ENCODE measurements at regions not wholly inside any gene's neighbourhood (a gene's known extent, or its start where the extent isn't known, plus 50 kb on each side); places are given as distances from the start of the nearest gene placed in this dataset.
"Not testable (repeated sequence)": the region's sequence is repeated elsewhere in the genome, so short reads cannot be mapped to it uniquely, and the experiment has no call there.

DNA sequence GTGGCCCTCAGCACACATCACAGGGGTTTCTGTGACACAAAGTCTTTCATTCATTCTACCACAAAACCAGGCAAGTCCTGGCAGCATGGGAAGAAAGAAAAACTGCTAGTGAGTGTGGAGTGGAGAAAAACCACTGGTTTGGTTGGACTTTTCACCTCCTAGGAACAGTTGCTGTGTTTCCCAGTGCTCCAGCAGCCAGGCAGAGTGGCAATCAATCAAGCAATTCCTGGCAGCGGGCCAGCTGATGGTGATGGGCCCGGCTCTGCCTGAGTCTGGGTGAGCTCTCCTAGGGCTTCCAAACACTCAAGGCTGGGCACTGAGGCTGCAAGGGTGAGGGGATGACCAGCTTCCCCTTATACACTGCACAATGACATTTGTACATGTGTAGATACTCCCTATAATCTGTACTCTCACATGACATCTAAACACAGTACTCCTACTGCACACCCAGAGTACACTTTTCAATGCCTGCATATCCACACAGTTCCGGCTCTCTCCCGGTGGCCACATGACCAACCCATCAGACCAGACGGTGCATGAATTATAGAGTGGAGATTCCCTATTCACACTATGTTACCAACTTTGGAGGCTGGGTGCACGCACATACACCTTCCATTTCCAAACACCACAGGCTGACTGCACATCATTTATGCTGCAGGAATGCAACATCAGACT lies 156.6 kb downstream of the UNC5CL start:
- no peak overlapping the region for H3K4me3 Mint-ChIP-seq
- H3K4me1 Mint-ChIP-seq: peaks cover 4% of the 10 kb centered on the region in 3 donors
- H3K27me3 Mint-ChIP-seq: peaks cover 10 to 38% (median 30%) of the 10 kb centered on the region in 3 donors
- H3K36me3 Mint-ChIP-seq: no peaks in the 10 kb centered on the region
- DNase-seq (no peak), ATAC-seq (ENCODE audit: low read depth in 2 of 2) (no peak)
- peaks cover 3 to 13% (median 8%) of the 10 kb centered on the region in 7 donors for H3K9me3 Mint-ChIP-seq
- no peak overlapping the region for H3K27ac Mint-ChIP-seq

DNA sequence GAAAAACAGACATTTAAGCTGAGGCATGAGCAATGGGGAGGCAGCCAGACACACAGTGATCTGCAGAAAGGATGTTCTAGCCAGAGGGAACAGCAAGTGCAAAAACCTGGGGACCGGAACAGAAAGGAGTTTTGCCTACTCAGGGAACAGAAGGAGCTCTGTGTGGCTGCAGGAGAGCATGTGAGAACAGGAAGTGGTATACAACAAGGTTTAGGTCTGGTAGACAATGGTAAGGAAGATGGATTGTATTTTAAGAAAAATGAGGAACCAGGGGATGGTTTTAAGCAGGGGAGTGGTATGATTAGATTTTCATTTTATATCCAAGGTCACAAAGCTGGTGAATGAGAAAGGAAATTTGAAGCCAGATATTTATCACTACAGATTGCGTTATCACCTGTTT lies 157.5 kb downstream of the UNC5CL start:
- Mint-ChIP-seq H3K4me1 (peaks cover 4% of the 10 kb centered on the region in 3 donors), H3K36me3 (no peaks in the 10 kb centered on the region), H3K27ac (peak overlapping the region in 1 of 6 donors; percentile 55), H3K9me3 (peaks cover 3 to 13% (median 8%) of the 10 kb centered on the region in 7 donors), H3K4me3 (no peak overlapping the region), H3K27me3 (peaks cover 15 to 41% (median 38%) of the 10 kb centered on the region in 3 donors)
- DNase-seq (no peak), ATAC-seq (ENCODE audit: low read depth in 2 of 2) (no peak)

DNA sequence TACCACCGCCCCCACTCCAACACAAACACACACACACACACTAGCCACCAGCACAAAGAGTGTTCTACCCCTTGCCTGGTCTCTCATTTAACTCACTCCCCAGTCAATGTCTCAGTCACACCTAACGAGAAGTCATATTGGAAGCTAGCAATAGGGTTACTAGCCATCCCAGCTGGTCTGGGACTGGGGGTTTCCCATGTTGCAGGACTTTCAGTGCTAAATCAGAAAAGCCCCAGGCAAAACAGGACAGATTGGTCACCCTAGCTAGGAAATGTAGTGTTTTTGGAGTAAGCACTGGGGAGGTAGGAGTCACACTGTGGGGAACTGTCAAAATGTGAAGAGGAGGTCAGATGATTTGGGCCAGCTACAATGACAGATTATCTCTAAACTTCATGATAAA lies 158.1 kb downstream of the UNC5CL start:
- DNase-seq (no peak), ATAC-seq (ENCODE audit: low read depth in 2 of 2) (no peak)
- Mint-ChIP-seq H3K27ac (no peak overlapping the region), H3K36me3 (no peaks in the 10 kb centered on the region), H3K4me1 (peaks cover 4% of the 10 kb centered on the region in 3 donors), H3K27me3 (peaks cover 16 to 40% (median 36%) of the 10 kb centered on the region in 3 donors), H3K4me3 (no peak overlapping the region), H3K9me3 (peaks cover 3 to 13% (median 8%) of the 10 kb centered on the region in 7 donors)

DNA sequence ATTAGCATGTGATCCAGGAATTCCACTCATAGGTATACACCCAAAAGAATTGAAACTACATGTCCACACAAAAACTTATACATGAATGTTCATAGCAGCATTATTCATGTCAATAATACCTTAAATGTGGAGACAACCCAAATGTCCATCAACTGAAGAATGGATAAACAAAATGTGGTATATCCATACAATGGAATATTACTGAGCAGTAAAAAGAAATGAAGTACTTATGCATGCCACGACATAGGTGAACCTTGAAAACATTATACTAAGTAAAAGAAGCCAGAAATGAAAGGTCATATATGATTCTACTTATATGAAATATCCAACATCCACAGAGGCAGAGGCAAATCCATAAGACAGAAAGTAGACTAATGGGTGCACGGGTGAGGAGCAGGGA lies 159.9 kb downstream of the UNC5CL start:
- ATAC-seq (ENCODE audit: low read depth in 2 of 2) (no peak), DNase-seq (no peak)
- Mint-ChIP-seq H3K36me3 (no peaks in the 10 kb centered on the region), H3K27me3 (peaks cover 24 to 42% (median 38%) of the 10 kb centered on the region in 3 donors), H3K9me3 (peaks cover 3 to 13% (median 8%) of the 10 kb centered on the region in 7 donors), H3K4me3 (no peak overlapping the region), H3K4me1 (peaks cover 4% of the 10 kb centered on the region in 3 donors), H3K27ac (no peak overlapping the region)

DNA sequence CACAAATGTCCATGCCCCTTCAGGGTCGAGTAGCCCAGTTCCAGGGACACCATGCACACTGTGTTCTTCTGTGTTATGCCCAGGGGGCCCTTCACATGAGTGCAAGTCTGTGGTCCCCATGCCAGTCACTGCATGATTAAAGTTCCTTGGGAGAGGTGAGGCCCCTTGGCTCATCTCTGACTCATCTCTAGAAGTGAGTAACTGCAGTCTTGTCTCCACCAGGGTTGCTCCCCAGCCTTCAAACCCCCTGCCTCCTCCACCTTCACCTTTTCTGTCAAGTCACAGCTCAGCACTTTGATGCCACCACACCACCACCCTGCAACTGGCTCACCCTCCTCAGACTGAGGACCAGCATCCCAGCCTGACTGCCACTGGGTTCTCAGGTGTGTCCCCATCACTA lies 161.7 kb downstream of the UNC5CL start:
- ATAC-seq (ENCODE audit: low read depth in 2 of 2) (no peak), DNase-seq (no peak)
- H3K27ac Mint-ChIP-seq: no peak overlapping the region
- peaks cover 24 to 50% (median 44%) of the 10 kb centered on the region in 3 donors for H3K27me3 Mint-ChIP-seq
- H3K4me1 Mint-ChIP-seq: peaks cover 4% of the 10 kb centered on the region in 3 donors
- H3K4me3 Mint-ChIP-seq: no peak overlapping the region
- no peaks in the 10 kb centered on the region for H3K36me3 Mint-ChIP-seq
- peaks cover 3 to 13% (median 8%) of the 10 kb centered on the region in 7 donors for H3K9me3 Mint-ChIP-seq

DNA sequence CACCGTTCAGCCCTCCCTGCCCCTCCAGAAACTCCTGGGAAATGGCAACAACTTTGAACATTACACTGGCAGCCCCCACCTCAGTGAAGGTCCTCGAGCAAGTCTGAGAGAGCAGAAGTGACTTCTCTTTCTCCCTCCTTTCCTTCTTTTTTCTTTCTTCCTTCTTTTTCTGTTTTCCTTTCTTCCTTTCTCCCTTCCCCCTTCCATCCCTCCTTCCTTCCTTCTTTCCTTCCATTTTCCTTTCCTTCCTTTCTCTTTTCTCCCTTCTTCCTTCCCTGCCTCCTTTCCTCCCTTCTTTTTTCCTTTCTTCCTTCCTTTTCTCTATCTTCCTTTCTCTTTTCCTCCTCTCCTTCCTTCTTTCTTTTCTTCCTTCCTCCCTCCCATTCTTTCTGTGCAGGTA lies 162.7 kb downstream of the UNC5CL start:
- DNase-seq (no peak), ATAC-seq (ENCODE audit: low read depth in 2 of 2) (no peak)
- peaks cover 3 to 13% (median 8%) of the 10 kb centered on the region in 7 donors for H3K9me3 Mint-ChIP-seq
- no peak overlapping the region for H3K4me3 Mint-ChIP-seq
- peaks cover 21 to 53% (median 52%) of the 10 kb centered on the region in 3 donors for H3K27me3 Mint-ChIP-seq
- no peaks in the 10 kb centered on the region for H3K36me3 Mint-ChIP-seq
- H3K27ac Mint-ChIP-seq: no peak overlapping the region
- H3K4me1 Mint-ChIP-seq: peaks cover under 1 to 1% (median under 1%) of the 10 kb centered on the region in 3 donors

DNA sequence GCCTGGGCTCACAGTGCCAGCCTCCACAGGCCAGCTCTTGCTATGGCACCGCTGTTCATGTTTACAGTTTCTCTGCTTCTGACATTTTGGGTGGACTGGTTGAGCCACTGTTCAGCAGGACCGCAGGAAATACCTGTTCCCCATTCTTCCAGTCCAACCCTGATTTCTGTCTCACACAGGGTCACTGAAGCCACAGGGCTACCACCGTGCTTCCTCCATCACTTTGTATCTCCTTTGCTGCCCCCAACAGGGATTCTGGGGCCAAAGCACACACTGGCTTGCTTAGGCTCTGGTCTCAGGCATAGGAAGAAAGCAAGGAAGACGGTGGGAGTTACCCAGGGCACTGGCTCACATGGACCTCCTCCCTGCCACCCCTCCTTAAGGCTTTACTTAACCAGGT lies 164.5 kb downstream of the UNC5CL start:
- DNase-seq: no peak
- H3K27me3 Mint-ChIP-seq: peaks cover 20 to 52% (median 48%) of the 10 kb centered on the region in 3 donors
- no peak for ATAC-seq (ENCODE audit: low read depth in 2 of 2)
- no peaks in the 10 kb centered on the region for H3K4me1 Mint-ChIP-seq
- H3K36me3 Mint-ChIP-seq: no peaks in the 10 kb centered on the region
- H3K9me3 Mint-ChIP-seq: peaks cover 3 to 11% (median 8%) of the 10 kb centered on the region in 7 donors
- H3K27ac Mint-ChIP-seq: no peak overlapping the region
- H3K4me3 Mint-ChIP-seq: no peak overlapping the region

DNA sequence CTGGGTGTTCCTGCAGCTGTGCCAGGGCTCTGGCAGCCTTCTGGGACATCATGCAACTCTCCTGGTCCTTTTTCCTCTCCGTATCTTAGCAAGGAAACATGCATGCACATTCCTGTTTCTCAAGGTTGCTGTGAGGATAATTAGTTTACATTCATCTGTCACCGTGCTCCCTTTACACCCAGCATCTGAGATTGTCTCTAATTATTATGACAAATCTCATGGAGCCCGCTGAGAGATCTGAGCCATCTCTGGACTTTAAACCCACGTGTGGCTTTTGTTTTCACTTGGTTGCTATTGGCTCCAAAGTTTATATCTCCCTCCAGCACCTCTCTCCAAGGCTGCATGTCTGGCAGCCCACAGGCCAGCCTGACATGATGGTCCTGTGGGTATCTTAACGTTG lies 167.6 kb downstream of the UNC5CL start:
- DNase-seq (no peak), ATAC-seq (ENCODE audit: low read depth in 2 of 2) (no peak)
- H3K36me3 Mint-ChIP-seq: no peaks in the 10 kb centered on the region
- no peak overlapping the region for H3K27ac Mint-ChIP-seq
- no peak overlapping the region for H3K4me3 Mint-ChIP-seq
- peaks cover 8 to 34% (median 33%) of the 10 kb centered on the region in 3 donors for H3K27me3 Mint-ChIP-seq
- H3K4me1 Mint-ChIP-seq: no peaks in the 10 kb centered on the region
- no peaks in the 10 kb centered on the region for H3K9me3 Mint-ChIP-seq

DNA sequence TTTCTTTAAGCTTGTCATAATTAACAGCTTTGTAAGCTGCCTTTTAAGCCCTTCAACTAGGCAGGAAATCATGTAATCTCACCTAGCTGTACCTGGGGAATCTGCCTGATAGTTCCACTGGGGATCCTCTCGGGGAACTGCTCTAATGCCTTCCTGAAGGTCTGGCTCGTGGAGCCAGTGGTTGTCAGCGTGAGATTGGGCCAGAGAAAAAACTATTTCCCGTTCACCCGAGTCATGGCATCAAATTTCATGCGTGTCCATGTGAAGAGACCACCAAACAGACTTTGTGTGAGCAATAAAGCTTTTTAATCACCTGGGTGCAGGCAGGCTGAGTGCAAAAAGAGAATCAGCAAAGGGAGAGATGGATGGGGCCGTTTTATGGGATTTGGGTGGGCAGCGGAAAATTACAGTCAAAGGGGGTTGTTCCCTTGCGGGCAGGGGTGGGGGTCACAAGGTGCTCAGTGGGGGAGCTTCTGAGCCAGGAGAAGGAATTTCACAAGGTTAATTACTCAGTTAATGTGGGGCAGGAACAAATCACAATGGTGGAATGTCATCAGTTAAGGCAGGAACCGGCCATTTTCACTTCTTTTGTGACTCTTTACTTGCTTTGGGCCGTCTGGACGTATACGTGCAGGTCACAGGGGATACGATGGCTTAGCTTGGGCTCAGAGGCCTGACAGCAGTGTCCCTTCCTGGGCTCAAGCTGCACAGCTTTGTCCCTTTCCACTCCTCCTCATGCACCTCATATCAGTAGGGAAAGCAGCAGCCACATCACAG lies 170.7 kb downstream of the UNC5CL start:
- not testable (repeated sequence) for ATAC-seq (ENCODE audit: low read depth in 2 of 2); H3K27ac Mint-ChIP-seq; DNase-seq; H3K9me3 Mint-ChIP-seq; H3K36me3 Mint-ChIP-seq; H3K4me3 Mint-ChIP-seq; H3K4me1 Mint-ChIP-seq
- H3K27me3 Mint-ChIP-seq: peaks cover 0 to 17% (median 17%) of the 10 kb centered on the region in 3 donors

DNA sequence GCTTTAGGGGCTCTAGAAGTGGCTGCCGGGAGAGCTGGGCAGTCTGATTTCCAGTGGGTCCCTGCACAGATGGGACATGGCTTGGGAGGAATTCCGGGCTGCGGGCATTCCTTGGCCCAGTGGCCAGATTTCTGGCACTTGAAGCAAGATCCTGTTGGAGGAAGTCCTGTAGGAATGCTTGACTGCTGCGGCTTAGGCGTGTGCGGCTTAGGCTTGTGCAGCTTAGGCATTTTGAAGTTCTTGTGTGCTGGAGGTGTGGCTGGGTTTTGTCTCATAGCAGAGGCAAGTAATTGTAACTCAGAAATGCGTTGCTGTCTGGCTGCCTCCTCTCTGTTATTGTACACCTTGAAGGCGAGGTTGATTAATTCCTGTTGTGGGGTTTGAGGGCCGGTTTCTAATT lies 171.5 kb downstream of the UNC5CL start:
- not testable (repeated sequence) for ATAC-seq (ENCODE audit: low read depth in 2 of 2); H3K36me3 Mint-ChIP-seq; H3K9me3 Mint-ChIP-seq; H3K4me3 Mint-ChIP-seq; H3K27ac Mint-ChIP-seq; DNase-seq; H3K4me1 Mint-ChIP-seq; H3K27me3 Mint-ChIP-seq

DNA sequence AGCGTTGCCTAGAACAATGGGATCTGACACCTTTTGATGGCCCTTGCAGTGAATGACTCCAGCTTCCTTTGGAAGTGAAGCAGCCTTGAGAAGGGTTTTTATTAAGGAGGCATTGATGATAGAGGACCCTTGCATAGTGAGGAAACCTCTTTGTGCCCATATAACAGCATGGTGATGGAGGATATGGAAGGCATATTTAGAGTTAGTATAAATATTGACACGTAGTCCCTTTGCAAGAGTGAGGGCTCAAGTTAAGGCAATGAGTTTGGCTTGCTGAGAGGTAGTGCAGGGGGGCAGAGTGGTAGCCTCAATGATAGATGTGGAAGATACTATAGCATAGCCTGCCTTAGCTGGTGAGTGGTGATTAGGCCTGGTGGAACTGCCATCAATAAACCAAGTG lies 173.8 kb downstream of the UNC5CL start:
- not testable (repeated sequence) for H3K4me1 Mint-ChIP-seq; H3K36me3 Mint-ChIP-seq; H3K27ac Mint-ChIP-seq; DNase-seq; H3K9me3 Mint-ChIP-seq; H3K4me3 Mint-ChIP-seq; H3K27me3 Mint-ChIP-seq; ATAC-seq (ENCODE audit: low read depth in 2 of 2)

DNA sequence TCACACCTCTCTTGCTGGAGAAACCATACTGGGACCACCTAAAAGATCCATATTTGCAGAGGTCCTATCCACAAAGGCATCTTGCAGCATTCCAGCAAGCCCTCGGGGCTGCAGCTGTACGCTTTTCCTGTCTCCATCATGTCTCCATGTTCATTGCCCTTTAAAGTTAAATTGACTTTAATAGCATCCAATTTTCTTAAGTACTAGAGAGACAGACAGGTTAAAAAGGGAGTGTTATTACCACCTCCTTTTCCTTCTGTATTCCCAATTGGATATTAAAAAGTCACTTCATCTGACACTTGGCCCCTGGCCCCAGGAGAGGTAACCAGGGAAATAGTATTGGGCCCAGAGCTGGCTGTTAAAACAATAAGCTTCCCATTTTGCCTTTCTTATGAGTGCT lies 178.6 kb downstream of the UNC5CL start:
- H3K4me3 Mint-ChIP-seq: no peak overlapping the region
- H3K27me3 Mint-ChIP-seq: peaks cover 5 to 15% (median 7%) of the 10 kb centered on the region in 3 donors
- H3K4me1 Mint-ChIP-seq: peaks cover 6 to 8% (median 7%) of the 10 kb centered on the region in 3 donors
- peaks cover 0 to 5% (median 0%) of the 10 kb centered on the region in 7 donors for H3K9me3 Mint-ChIP-seq
- ATAC-seq (ENCODE audit: low read depth in 2 of 2) (no peak), DNase-seq (no peak)
- no peaks in the 10 kb centered on the region for H3K36me3 Mint-ChIP-seq
- H3K27ac Mint-ChIP-seq: no peak overlapping the region

DNA sequence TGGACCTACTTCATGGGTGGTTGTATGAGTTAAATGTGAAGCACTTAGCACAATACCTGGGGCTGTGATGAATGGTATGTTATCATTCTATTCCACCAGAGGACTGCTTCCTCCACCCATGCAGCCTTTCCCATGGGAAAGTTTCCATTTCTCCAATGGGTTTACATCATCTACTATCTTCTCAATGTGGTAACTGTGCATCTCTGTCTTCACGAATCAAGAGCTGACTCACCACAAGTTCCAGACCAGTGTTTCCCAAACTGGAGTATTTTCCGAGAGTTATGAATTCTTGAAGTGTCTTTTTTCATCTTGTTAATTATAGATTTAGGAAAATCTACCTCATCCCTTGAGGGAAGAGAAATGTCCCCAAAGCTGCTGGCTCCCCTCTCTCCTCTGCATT lies 182.8 kb downstream of the UNC5CL start:
- ATAC-seq (ENCODE audit: low read depth in 2 of 2): no peak
- no peak overlapping the region for H3K4me3 Mint-ChIP-seq
- no peak overlapping the region for H3K27ac Mint-ChIP-seq
- H3K4me1 Mint-ChIP-seq: peaks cover 8 to 16% (median 10%) of the 10 kb centered on the region in 3 donors
- H3K9me3 Mint-ChIP-seq: peaks cover 0 to 5% (median 0%) of the 10 kb centered on the region in 7 donors
- H3K36me3 Mint-ChIP-seq: no peaks in the 10 kb centered on the region
- H3K27me3 Mint-ChIP-seq: peaks cover 5 to 17% (median 12%) of the 10 kb centered on the region in 3 donors
- DNase-seq: no peak
